Activated T-helper 1 cell treated with anti-CD3 and anti-CD28 coated beads, Interleukin-12 subunit alpha, Interleukin-12 subunit beta, Interleukin-2, Interleukin-4 antibody, amounts not matched to agents 30 ng/mL and 10 ng/mL and 1 ng/mL, durations not matched to agents 14 hours and 24 hours and 36 hours (primary cell): ENCODE measurements at regions not wholly inside any gene's neighbourhood (a gene's known extent, or its start where the extent isn't known, plus 50 kb on each side); places are given as distances from the start of the nearest gene placed in this dataset.
"Not testable (repeated sequence)": the region's sequence is repeated elsewhere in the genome, so short reads cannot be mapped to it uniquely, and the experiment has no call there.

Experiments
- DNase-seq: peaks from one replicate; pipeline ENCODE4 v3.0.0; 2021; ENCODE audit warnings: low spot score
- H3K27ac Mint-ChIP-seq: one replicate; pipeline ENCODE4 v1.8.0; 2021; ENCODE audit warnings: mild to moderate bottlenecking, mixed read lengths
- H3K27me3 Mint-ChIP-seq: one replicate; pipeline ENCODE4 v1.8.0; 2022; ENCODE audit warnings: mild to moderate bottlenecking, moderate library complexity, mixed read lengths; ENCODE audit not compliant: insufficient read depth
- H3K36me3 Mint-ChIP-seq: one replicate; pipeline ENCODE4 v1.8.0; 2021; ENCODE audit warnings: low read depth, mixed read lengths
- H3K4me1 Mint-ChIP-seq: one replicate; pipeline ENCODE4 v1.8.0; 2021; ENCODE audit warnings: low read depth, mixed read lengths
- H3K4me3 Mint-ChIP-seq: one replicate; pipeline ENCODE4 v1.8.0; 2021; ENCODE audit warnings: mild to moderate bottlenecking, moderate library complexity, mixed read lengths
- H3K9me3 Mint-ChIP-seq: one replicate; pipeline ENCODE4 v1.8.0; 2021; ENCODE audit warnings: mixed read lengths
- intact Hi-C: fragments of 100-400 bp; cut with micrococcal nuclease; formaldehyde crosslinking; loops from one replicate; pipeline ENCODE4 v1.15.1; 2024

DNA sequence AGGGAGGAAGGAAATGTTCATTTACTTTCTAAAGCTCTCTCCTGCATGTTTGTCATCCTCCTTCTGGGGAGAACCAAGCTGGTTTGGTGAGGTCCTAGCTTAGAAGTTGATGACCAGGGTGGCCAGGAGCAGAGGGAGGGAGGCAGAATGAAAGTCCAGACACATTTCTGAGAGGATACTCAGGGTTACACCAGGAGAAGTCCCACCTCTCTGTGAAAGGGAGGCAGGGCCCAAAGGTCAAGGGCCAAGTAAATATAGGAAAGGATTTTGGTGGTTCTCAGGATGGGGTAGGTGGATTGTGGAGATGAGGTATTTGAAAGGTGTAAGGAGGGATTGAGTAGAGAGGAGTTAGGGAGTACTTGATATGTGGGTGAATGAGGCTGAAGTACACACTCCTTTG, 58.0 kb upstream of the FBXO11 start:
- intact Hi-C loops = no loop called here
- Mint-ChIP-seq H3K36me3 (no peaks in the 10 kb centered on the region), H3K9me3 (peaks cover 3% of the 10 kb centered on the region), H3K4me3 (no peak overlapping the region), H3K27ac (no peak overlapping the region), H3K27me3 (peaks cover 19% of the 10 kb centered on the region), H3K4me1 (no peaks in the 10 kb centered on the region)
- no peak for DNase-seq

DNA sequence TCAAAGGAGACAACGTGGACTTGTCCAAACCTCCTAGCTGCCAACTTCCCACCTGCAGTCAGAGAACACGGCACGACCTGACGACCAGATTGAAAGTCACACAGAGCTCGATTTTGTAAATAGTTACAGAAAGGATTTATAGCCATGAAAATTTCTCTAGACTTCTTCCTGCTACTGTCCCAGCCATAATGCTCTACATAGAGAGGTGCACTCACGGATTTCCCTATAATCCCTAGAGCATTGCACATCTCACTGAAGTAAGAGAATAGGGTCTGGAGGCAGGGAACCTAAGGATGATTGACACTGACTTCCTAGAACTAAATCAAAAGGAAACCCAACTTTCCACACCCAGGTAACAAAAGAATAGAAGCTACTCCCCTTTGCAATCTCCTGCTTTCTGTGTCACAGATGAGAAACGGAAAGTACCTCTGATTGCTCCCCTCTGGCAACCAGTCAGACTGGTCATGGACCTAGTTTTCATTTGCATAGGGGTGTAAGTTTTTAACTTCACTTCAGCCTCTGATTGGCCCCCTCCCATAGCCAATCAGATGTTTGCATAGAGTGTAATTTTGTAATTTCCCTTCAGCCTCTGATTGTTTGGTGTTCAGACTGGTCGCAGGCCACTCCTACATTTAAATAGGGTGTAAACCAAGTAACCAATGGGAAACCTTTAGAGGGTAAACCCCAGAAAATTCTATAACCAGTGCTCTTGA, 58.6 kb upstream of the FBXO11 start:
- Mint-ChIP-seq H3K27ac (no peak overlapping the region), H3K4me1 (no peaks in the 10 kb centered on the region), H3K4me3 (no peak overlapping the region), H3K27me3 (peaks cover 14% of the 10 kb centered on the region), H3K9me3 (peaks cover 3% of the 10 kb centered on the region), H3K36me3 (no peaks in the 10 kb centered on the region)
- intact Hi-C loops = no loop called here
- no peak for DNase-seq

DNA sequence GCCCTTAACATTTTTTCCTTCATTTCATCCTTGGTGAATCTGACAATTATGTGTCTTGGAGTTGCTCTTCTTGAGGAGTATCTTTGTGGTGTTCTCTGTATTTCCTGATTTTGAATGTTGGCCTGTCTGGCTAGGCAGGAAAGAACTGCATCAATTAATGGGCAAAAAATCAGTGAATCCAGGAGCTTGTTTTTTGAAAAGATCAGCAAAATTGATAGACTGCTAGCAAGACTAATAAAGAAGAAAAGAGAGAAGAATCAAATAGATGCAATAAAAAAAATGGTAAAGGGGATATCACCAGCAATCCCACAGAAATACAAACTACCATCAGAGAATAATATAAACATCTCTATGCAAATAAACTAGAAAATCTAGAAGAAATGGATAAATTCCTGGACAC, 70.4 kb upstream of the FBXO11 start:
- intact Hi-C loops, H3K4me3 Mint-ChIP-seq, H3K27me3 Mint-ChIP-seq, H3K36me3 Mint-ChIP-seq, H3K9me3 Mint-ChIP-seq, DNase-seq, H3K27ac Mint-ChIP-seq, H3K4me1 Mint-ChIP-seq: not testable (repeated sequence)

DNA sequence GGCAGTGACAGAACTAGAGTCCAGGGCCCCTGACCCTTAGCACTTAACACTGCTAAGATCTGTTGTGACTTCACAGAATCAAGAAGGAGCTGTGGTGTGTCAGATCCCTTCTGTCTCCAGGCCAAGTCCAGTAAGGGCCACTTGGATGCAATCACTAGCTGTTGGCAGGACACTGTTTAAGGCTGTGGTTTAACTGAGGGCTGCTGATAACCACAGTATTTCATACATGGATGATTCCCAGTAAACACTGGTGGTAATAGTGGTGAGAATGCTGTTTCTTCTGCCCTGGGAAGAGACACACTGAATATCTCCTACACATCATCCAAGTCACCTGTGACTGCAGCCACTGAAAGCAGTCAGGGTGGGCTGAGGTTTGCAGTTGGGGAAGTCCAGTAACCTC, 77.7 kb upstream of the FBXO11 start:
- intact Hi-C loops = no loop called here
- Mint-ChIP-seq H3K36me3 (no peaks in the 10 kb centered on the region), H3K9me3 (no peaks in the 10 kb centered on the region), H3K27me3 (peaks cover 2% of the 10 kb centered on the region), H3K4me1 (no peaks in the 10 kb centered on the region), H3K27ac (no peak overlapping the region), H3K4me3 (no peak overlapping the region)
- DNase-seq = no peak

DNA sequence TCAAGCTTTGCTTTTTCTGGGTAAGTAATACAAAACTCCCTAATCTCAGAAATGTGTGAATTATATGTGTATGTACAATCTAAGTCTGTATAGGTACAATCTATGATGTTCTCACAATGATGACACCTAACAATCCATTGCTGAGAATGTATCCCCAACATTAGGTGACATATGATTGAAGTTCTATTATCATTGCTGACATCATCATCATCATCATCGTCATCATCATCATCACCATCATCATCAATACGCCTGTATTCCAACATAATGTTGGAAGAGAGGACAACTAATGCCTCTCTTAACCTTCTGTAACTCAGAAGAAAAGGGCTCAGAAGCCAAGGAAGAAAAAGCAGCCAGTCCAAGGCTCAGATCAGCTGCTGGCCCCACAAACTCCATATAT, 84.2 kb upstream of the FBXO11 start:
- intact Hi-C loops = no loop called here
- no peak overlapping the region for H3K4me3 Mint-ChIP-seq
- H3K36me3 Mint-ChIP-seq = no peaks in the 10 kb centered on the region
- H3K27ac Mint-ChIP-seq = no peak overlapping the region
- peaks cover 5% of the 10 kb centered on the region for H3K4me1 Mint-ChIP-seq
- no peaks in the 10 kb centered on the region for H3K9me3 Mint-ChIP-seq
- H3K27me3 Mint-ChIP-seq = peaks cover 2% of the 10 kb centered on the region
- DNase-seq = no peak

DNA sequence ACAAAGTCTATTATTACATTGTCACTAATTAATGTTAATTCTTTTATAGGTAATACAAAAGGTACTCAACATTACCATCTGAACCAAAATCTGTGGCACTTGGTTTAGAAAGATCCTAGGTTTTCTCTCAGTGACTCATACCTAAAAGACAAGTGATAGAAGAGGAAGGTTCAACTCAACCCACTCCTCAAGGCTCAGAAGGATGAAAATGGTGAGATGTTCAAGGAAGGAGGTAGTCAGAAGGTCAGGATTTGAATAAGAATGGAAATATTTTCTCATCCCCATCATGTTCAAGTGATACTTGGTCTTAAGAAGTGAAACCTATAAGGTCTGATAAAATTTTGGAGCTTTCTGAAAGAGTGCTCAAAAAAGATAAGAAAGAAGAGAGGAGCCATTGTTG, 86.4 kb upstream of the FBXO11 start:
- no peaks in the 10 kb centered on the region for H3K36me3 Mint-ChIP-seq
- intact Hi-C loops = no loop called here
- no peaks in the 10 kb centered on the region for H3K9me3 Mint-ChIP-seq
- no peak overlapping the region for H3K27ac Mint-ChIP-seq
- no peaks in the 10 kb centered on the region for H3K27me3 Mint-ChIP-seq
- H3K4me1 Mint-ChIP-seq = peaks cover 5% of the 10 kb centered on the region
- no peak for DNase-seq
- no peak overlapping the region for H3K4me3 Mint-ChIP-seq

DNA sequence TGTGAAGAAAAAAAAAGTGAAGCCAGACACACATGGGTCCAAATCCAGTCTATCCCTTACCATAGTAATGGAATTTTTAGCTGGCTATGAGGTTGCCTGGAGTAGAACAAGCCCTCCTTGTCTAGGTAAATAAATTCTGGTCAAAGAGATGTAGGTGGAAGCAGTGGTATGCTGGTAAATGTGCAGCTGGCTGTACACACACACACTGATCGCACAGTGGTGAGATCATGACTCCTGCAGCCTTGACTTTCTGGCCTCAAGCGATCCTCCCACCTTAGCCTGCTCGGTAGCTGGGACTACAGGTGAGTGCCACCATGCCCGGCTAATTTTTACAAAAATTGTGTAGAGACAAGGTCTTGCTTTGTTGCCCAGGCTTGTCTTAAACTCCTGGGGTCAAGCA, 90.5 kb upstream of the FBXO11 start:
- no peaks in the 10 kb centered on the region for H3K36me3 Mint-ChIP-seq
- no peak overlapping the region for H3K27ac Mint-ChIP-seq

DNA sequence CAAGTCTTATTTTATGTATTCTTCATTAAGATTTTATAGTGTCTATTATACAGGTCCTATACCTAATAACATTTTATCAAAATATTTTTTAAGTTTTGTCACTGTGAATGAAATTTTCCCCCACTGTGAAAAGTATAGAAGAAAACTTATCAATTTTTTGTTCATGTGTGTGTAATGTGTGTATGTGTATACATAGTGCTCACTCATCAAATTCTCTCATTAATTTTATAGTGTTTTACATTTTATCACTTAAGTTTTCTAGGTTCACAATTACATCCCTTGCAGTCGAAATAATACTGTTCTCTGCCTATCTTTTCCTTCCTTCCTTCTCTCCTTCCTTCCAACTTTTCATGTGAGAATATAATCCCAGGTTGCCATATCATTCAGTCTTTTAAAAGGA, 93.2 kb upstream of the FBXO11 start:
- no peak overlapping the region for H3K4me3 Mint-ChIP-seq
- H3K4me1 Mint-ChIP-seq = no peaks in the 10 kb centered on the region
- H3K9me3 Mint-ChIP-seq = no peaks in the 10 kb centered on the region
- DNase-seq = no peak
- peaks cover 2% of the 10 kb centered on the region for H3K27me3 Mint-ChIP-seq
- intact Hi-C loops = no loop called here
- H3K27ac Mint-ChIP-seq = no peak overlapping the region
- H3K36me3 Mint-ChIP-seq = no peaks in the 10 kb centered on the region

More for the DNA sequence above, 90.5 kb upstream of the FBXO11 start:
- H3K4me1 Mint-ChIP-seq = peaks cover 5% of the 10 kb centered on the region
- no peak overlapping the region for H3K4me3 Mint-ChIP-seq
- DNase-seq = no peak
- peaks cover 2% of the 10 kb centered on the region for H3K27me3 Mint-ChIP-seq
- intact Hi-C loops = no loop called here
- no peaks in the 10 kb centered on the region for H3K9me3 Mint-ChIP-seq

DNA sequence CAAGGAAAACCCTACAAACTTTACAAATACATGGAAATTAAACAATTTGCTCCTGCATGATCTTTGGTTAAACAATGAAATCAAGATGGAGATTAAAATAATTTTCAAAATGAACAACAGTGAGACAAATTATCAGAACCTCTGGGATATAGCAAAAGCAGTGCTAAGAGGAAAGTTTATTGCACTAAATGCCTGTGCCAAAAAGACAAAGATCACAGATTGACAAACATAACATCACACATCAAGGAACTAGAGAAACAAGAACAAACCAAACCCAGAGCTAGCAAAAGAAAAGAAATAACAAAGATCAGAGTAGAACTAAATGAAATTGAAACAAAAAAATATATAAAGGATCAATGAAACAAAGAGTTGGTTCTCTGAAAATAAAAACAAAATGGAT, 95.2 kb upstream of the FBXO11 start:
- H3K4me1 Mint-ChIP-seq = no peaks in the 10 kb centered on the region
- H3K27me3 Mint-ChIP-seq = peaks cover 2% of the 10 kb centered on the region

DNA sequence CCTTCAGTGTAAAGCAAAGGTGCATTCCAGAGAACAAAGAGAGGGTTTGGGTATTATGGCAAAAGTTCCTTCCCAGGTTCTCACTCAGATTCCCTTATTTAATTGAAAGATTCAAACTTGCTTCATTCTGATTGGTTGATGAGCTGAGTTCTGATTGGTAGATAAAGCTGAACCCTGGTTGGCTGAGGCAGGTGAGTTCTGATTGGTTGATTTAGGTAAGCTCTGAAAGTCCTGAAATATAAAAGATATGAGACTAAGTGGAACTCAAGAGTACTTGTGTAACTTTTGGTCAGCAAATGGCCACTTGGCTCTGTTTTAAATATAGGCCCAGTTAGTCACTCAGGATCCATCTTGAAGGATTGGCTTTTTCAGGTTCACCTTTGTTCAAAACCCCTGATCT, 99.8 kb upstream of the FBXO11 start:
- intact Hi-C loops = no loop called here
- no peak for DNase-seq
- Mint-ChIP-seq H3K4me1 (no peaks in the 10 kb centered on the region), H3K27ac (no peak overlapping the region), H3K4me3 (no peak overlapping the region), H3K36me3 (no peaks in the 10 kb centered on the region), H3K27me3 (no peaks in the 10 kb centered on the region), H3K9me3 (no peaks in the 10 kb centered on the region)

More for the DNA sequence above, 95.2 kb upstream of the FBXO11 start:
- intact Hi-C loops = no loop called here
- H3K27ac Mint-ChIP-seq = no peak overlapping the region
- no peaks in the 10 kb centered on the region for H3K36me3 Mint-ChIP-seq
- no peak overlapping the region for H3K4me3 Mint-ChIP-seq
- no peak for DNase-seq
- H3K9me3 Mint-ChIP-seq = no peaks in the 10 kb centered on the region

DNA sequence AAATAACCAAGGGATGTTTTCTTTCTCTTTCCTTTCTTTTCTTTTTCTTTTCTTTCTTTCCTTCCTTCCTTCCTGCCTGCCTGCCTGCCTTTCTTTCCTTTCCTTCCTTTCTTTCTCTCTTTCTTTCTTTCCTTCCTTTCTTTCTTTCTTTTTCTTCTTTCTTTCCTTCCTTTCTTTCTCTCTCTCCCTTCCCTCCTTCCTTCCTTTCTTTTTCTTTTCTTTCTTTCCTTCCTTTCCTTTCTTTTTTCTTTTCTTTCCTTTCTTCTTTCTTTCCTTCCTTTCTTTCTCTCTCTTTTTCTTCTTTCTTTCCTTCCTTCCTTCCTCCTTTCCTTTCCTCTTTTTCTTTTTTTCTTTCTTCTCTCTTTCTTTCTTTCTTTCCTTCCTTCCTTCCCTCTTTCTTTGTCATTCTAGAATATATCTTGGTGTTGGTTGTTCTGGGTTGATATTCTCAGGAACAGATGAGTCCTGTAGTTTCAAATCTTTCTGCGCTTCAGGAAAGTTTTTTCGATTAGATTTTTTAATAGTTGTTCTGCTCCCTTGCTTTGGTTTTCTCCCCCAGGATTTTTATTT, 101.5 kb upstream of the FBXO11 start:
- no peaks in the 10 kb centered on the region for H3K36me3 Mint-ChIP-seq
- H3K9me3 Mint-ChIP-seq = no peaks in the 10 kb centered on the region

DNA sequence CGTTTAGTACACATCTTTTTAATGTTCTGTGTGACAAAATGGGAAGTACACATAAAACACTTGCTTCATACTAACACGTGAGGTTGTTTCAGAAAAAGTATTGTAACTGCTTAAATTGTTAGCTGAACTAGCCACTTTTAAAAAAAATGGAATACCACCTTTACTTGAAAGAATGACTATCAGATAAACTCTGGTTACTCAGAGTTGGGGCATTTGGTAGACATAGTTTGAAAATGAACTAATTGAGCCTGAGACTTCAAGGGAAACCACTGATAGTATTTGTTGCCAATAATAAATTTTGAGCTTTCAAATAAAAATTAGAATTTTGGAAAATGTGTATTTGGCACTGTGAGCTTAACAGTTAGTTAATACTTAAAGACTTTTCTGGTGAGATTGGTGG, 103.0 kb upstream of the FBXO11 start:
- intact Hi-C loops = no loop called here
- H3K4me3 Mint-ChIP-seq = no peak overlapping the region
- no peaks in the 10 kb centered on the region for H3K9me3 Mint-ChIP-seq
- no peaks in the 10 kb centered on the region for H3K27me3 Mint-ChIP-seq
- H3K36me3 Mint-ChIP-seq = no peaks in the 10 kb centered on the region
- no peaks in the 10 kb centered on the region for H3K4me1 Mint-ChIP-seq
- no peak overlapping the region for H3K27ac Mint-ChIP-seq
- no peak for DNase-seq

More for the DNA sequence above, 101.5 kb upstream of the FBXO11 start:
- H3K27ac Mint-ChIP-seq = no peak overlapping the region
- no peak for DNase-seq
- H3K4me3 Mint-ChIP-seq = no peak overlapping the region
- no peaks in the 10 kb centered on the region for H3K27me3 Mint-ChIP-seq
- H3K4me1 Mint-ChIP-seq = no peaks in the 10 kb centered on the region
- intact Hi-C loops = no loop called here

DNA sequence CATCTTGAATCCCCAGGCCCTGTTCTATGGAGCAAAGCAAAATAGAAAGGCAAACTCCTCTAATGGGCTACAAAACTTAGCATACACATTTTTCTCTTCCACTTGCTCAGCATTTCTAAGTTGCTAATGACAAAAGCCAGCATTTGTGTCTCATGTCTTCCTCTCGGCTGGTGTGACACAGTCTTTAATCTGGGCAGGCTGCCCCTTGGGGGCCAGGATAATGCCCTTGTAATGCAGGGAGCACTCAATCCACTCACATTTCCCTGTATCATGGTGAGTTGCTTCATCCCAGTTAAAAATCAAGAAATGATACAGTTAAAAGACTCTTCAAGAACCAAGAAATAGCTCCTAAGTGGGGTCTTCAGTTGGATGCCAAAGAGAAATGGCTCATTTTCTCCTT, 109.1 kb upstream of the FBXO11 start:
- no peak overlapping the region for H3K27ac Mint-ChIP-seq

More for the DNA sequence above, 109.1 kb upstream of the FBXO11 start:
- no peaks in the 10 kb centered on the region for H3K36me3 Mint-ChIP-seq
- peaks cover 6% of the 10 kb centered on the region for H3K27me3 Mint-ChIP-seq
- DNase-seq = no peak
- intact Hi-C loops = no loop called here
- H3K4me3 Mint-ChIP-seq = no peak overlapping the region
- peaks cover 3% of the 10 kb centered on the region for H3K9me3 Mint-ChIP-seq
- no peaks in the 10 kb centered on the region for H3K4me1 Mint-ChIP-seq
